ENCODE measurements at regions not wholly inside any gene's neighbourhood (a gene's known extent, or its start where the extent isn't known, plus 50 kb on each side); places are given as distances from the start of the nearest gene placed in this dataset.

GRCh38 chr5:144048259-144048856 lies 122.1 kb downstream of the YIPF5 start:
- TF ChIP-seq EZH2 (IDR thresholded peaks at IDR 0.05; ENCODE audit: borderline replicate concordance, control insufficient read depth, low read depth, low read length), result no peak
- no peak for TF ChIP-seq ZNF622 (IDR thresholded peaks at IDR 0.05)
- TF ChIP-seq, protein P1, sequence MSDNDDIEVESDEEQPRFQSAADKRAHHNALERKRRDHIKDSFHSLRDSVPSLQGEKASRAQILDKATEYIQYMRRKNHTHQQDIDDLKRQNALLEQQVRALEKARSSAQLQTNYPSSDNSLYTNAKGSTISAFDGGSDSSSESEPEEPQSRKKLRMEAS (IDR thresholded peaks at IDR 0.05; ENCODE audit: low read depth, low read length), result no peak
- TF ChIP-seq CHD1 (IDR thresholded peaks at IDR 0.05; ENCODE audit: low read depth, low read length), result no peak
- TF ChIP-seq JUND (IDR thresholded peaks at IDR 0.05; ENCODE audit: low read depth, low read length), result no peak
- TF ChIP-seq CTCF (IDR thresholded peaks at IDR 0.05 in 2 of 3, conservative IDR thresholded peaks at IDR 0.05 in 1 of 3; ENCODE audit: control insufficient read depth in 2 of 3, extremely low read depth in 1 of 3, insufficient read depth in 1 of 3, low read depth in 3 of 3, low read length in 3 of 3), result no peak
- no peak for TF ChIP-seq CBFB (IDR thresholded peaks at IDR 0.05; ENCODE audit: low read depth)
- TF ChIP-seq POLR2A (IDR thresholded peaks at IDR 0.05; ENCODE audit: low read depth, low read length), result no peak
- TF ChIP-seq, protein P2, sequence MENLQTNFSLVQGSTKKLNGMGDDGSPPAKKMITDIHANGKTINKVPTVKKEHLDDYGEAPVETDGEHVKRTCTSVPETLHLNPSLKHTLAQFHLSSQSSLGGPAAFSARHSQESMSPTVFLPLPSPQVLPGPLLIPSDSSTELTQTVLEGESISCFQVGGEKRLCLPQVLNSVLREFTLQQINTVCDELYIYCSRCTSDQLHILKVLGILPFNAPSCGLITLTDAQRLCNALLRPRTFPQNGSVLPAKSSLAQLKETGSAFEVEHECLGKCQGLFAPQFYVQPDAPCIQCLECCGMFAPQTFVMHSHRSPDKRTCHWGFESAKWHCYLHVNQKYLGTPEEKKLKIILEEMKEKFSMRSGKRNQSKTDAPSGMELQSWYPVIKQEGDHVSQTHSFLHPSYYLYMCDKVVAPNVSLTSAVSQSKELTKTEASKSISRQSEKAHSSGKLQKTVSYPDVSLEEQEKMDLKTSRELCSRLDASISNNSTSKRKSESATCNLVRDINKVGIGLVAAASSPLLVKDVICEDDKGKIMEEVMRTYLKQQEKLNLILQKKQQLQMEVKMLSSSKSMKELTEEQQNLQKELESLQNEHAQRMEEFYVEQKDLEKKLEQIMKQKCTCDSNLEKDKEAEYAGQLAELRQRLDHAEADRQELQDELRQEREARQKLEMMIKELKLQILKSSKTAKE (IDR thresholded peaks at IDR 0.05; ENCODE audit: low read depth, poor library complexity, severe bottlenecking), result no peak
- TF ChIP-seq GABPA (IDR thresholded peaks at IDR 0.05; ENCODE audit: low read depth), result no peak
- TF ChIP-seq, protein P3, sequence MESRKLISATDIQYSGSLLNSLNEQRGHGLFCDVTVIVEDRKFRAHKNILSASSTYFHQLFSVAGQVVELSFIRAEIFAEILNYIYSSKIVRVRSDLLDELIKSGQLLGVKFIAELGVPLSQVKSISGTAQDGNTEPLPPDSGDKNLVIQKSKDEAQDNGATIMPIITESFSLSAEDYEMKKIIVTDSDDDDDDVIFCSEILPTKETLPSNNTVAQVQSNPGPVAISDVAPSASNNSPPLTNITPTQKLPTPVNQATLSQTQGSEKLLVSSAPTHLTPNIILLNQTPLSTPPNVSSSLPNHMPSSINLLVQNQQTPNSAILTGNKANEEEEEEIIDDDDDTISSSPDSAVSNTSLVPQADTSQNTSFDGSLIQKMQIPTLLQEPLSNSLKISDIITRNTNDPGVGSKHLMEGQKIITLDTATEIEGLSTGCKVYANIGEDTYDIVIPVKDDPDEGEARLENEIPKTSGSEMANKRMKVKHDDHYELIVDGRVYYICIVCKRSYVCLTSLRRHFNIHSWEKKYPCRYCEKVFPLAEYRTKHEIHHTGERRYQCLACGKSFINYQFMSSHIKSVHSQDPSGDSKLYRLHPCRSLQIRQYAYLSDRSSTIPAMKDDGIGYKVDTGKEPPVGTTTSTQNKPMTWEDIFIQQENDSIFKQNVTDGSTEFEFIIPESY (IDR thresholded peaks at IDR 0.05), result no peak

All from GM12878 (cell line).